NCI-H69 (cell line): ENCODE measurements at regions not wholly inside any gene's neighbourhood (a gene's known extent, or its start where the extent isn't known, plus 50 kb on each side); places are given as distances from the start of the nearest gene placed in this dataset.
A peak's percentile ranks its signal among the peaks of the same experiment; 100 is the strongest.

Experiments used
- DNase-seq: peaks from one replicate; lab custom pipeline; 2025; lab: John Stamatoyannopoulos, UW

DNA sequence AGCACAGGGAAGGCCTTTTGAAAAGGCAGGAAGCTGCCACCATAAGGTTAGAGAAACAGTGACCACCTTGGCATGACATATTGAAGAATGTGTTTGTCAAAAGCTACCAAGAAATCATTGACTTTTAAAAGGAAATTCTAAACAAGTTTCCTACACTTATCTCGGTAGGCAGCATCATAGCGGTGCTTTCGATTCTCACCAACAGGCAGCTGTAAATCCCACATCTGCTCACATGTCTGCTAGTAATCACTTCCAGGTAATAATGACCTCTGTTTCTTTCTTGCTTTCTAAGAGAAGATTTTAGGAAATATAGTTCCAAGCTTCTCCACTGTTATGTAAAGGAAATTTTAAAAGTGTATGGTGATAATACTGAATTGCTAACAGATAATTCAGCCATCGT, 821.1 kb upstream of the FOXG1 start:
- DNase-seq, result peak; percentile 37

DNA sequence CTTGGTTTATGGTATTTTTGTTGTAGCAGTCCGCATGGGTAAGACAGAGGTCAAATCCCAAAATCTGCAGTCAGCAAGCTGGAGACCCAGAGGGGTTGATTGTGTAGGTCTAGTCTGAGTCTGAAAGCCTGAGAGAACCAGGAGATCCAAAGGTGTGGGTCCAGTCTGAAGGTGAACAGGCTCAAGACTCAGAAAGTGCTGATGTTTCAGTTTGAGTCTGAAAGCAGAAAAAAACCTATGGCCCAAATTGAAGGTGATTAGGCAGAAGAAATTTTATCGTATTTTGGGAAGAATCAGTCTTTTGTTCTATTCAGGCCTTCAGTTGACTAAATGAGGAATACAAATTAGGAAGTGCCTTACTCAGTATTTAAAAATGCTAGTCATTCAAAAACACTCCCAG, 807.8 kb upstream of the FOXG1 start:
- no peak for DNase-seq

DNA sequence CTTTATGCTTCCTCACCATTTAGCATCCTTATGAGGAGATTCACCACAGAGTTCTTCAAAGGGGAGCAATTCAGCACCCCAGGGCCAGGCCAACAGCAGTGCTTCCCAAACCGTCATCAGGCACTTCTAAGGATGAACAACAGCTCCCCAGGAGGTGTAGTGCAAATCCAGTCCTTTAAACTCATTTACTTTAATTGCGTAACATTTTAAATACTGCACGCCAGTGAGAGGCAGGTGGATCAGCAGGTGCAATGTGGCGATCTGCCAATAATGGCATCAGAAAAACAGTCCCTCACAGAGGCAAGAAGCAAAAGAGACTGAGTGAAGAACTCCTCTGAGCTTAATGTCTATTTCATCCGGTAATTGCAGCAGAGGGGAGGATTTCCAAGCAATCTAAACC, 770.9 kb upstream of the FOXG1 start:
- peak; percentile 99 for DNase-seq

DNA sequence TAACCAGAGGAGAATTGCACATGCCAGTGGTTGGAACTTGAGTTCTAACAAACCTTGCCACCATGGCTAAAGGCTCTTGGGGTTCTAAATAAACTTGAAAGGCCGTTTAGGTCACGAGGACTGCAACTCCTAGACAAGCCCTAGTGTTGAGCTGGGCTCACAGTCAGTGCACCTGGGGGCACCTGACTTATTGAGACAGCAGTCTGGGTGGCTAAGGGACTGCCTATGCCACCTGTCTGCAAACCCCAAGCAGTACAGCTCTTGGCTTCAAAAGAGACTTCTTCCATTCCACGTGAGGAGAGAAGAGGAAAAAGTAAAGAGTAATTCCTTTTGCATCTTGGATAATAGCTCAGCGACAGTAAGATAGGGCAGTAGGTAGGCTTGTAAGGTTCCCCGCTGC, 765.6 kb upstream of the FOXG1 start:
- DNase-seq, result no peak

DNA sequence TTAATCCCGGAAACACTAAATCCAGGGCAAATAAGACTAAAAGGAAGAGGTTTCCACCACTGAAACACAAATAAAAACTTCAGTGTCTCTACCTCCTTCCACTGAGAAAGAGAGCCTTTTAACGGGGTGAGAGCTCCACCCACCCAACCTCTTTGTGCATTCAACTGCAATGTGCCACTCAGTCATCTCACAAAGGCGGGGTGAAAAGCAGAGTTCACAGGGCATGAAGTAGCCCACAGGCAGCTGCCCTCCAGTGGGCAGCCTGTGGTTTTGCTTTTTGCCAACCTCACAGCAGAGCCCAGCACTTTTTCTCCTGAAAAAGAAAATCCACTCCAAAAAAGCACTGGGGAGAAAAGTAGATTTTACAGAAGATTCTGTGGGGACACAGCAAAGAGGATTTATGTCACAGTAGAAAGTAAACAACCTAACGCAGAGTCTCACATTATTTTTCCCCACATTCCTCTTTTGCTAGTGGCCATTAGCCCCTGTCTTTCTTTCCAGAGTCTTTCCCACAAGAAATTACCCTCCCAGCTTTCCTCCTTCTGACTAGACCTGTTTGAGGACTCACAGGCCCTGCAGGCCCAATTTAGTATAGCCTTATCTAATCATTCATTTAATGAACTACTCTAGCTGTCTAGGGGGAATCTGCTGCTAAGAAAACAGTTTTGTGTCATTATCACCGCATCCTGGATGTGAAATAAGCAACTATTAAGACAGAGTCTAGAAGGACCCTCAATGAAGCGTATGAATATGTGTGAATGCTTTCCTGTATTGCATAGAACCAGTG, 753.8 kb upstream of the FOXG1 start:
- DNase-seq, result peak; percentile 50

DNA sequence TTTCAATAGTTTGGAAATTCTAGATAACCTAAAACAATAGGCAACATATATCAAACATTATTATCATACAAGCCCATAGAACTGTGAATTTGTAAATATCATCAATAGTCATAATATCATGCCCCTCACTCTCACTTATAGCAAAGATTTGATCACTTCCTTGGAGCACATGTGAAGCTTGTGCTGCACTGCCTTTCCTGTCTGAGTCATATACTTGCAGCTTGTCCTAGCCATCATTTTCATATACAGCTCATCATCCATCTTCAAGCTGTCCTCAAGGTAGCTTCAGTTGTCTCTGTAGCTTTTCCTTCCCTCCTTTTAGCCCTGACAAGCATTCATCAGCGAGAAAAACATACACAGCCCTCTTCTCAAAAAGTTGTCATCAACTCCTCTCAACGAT, 746.5 kb upstream of the FOXG1 start:
- DNase-seq, result no peak

DNA sequence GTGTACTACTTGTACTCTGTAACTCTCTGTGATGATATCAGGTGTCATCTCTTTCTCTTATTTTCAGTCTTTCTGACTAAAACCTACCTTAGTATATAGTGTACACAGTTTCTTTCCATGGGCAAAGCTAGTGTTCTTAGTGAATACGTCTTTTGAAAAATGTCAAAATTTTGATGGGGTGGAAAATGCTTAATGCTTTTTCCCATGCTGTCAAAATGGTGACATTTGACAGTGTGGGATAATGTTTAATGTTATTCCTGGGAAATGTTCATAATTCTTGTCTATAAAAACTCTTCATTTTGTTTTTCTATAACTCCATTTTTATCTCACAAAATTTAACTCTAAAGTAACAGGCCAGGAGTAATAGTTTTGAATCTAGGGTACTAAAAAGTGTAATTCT, 742.7 kb upstream of the FOXG1 start:
- no peak for DNase-seq

DNA sequence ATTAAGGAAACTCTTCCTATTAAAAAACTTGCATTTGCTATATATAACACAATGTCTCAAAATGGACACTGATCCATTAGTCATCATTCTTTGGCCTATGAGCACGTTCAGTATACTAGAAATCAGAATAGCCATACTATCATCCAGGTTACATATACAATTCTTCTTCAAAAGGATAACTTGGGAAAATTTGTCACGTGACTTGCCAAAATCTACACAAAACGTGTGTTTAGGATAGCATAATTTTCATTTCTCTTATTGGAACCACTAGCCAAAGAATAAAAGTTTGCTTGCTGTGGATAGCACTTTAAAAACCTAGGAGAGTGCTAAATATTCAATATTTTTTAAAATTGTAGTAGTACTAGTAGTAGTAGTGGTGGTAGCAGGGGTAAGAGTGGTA, 714.3 kb upstream of the FOXG1 start:
- no peak for DNase-seq

DNA sequence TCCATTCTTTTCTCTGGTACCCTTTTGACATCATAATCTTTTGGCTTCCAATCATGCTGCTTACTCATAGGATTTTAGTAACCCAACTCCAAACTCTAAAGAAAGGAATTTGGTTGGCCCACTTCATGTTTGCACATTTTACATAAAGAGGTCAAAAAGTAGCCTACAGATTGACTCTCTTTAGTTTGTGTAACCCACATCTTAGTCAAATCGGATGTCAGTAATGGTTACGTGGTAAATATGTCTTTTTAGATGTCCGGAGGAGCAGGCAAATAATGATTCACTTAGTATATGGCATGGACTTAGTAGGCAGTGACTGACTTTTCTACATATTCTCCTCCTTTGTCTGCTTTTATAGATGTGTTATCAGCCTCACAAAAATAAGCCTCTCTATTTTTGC, 711.6 kb upstream of the FOXG1 start:
- no peak for DNase-seq

DNA sequence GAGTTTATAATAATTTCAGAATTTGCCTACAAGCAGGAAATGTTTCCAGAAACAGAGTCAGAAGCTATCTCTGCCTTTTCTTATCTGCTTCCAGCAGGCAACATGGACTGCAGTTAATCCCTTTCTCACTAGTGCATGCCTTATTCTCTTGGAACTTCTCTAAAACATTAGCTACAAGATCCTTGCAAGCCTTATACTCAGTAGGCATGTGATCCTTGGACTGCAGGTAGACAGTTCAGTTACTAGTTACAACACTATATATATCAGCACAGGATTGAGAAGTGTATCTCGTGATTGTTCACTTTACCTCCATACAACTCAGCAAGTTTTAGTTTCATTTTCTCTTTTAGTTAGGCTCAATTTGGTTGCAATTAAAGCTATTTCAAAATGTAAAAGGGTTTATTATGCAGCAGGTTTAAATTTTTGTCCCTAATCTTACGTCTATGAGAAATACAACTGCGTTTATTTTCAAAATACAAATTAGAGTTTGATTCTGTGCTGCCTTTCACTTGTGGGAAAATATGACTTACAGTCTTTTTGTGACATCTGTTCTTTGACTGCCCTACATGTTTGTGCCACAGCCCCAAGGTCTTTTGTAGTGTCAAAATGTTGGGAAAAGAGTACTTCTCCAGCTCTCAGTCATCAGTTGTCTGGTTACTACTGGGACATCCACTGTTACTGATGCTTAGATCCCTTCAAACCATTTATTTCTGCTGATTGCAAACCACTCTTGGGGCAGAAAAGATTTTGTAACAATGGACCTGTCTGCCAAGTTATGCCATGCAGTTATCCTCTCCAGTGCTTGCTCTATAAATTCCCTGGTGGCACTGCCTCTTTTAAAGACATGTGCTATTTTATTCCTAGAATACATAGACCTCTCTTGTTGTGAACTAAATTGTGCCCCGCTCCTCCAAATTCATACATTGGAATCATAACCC, 709.0 kb upstream of the FOXG1 start:
- DNase-seq, result peak; percentile 66

DNA sequence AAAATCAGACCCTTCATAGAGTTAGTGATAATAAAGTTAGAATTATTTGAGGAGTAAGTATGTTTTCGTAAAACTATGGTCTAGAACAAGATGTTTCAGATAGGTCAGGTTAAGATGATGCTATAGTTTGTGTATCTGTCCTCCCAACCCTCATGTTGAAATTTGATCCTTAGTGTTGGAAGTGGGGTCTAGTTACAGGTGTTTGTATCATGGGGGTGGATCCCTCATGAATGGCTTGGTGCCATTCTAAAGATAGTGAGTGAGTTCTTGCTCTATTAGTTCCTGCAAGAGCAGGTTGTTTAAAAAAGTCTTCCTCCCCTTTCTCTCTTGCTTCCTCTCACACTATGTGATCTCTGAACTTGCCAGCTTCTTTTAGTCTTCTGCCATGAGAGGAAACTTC, 707.3 kb upstream of the FOXG1 start:
- DNase-seq, result peak; percentile 44

DNA sequence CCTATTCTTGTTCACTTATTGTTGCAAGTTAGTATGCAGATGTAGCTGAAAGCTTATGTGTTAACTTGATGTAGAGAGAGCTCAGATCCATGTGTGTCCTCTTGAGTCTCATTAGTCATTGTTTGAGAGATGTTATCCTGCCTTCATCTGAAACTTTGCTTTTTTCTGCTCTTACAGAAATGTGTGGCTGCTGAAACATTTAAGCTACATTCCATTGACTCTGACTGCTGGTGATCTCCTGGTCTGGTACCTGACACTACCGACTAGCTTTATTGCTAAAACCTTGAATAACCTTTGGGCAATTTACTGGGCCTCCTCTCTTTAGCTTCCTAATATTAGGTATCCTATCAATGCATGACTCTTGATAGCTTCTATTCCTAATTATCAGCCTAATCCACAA, 705.6 kb upstream of the FOXG1 start:
- DNase-seq, result no peak

DNA sequence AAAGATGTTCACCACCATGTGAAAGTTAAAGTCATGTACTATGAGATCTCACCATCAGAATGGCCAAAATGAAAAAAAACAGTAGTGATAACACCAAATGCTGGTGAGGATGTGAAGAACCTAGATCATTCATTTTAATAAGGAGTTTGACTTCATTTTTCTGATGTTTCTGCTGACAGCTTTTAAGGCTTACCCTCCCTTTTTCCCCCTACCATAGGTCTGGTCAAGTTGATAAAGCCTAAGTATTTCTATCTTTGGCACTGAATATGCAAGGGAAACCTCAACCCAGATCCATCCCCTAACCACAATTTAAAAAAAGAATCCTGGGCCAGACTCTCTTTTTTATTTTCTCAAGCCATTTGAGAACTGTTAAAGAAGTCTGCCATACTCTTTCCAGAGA, 689.6 kb upstream of the FOXG1 start:
- no peak for DNase-seq

DNA sequence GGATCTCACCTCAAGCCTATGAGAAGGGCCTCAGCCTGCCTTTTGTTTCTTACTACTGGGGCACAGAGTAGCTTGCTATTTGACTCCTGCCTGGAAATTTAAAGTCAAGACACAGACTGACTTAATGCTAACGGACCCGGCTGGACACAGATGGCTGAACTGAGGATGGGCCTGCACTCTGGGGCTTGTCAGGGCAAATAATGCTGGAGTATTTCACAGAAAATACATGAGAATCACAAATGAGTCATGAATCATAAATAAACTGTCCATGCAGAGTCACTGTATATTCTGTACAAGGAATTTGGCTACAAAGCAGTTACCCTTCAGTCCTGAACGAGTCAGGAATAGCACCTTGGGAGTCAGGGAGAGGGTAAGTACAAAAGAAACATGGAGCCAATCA, 683.2 kb upstream of the FOXG1 start:
- no peak for DNase-seq

DNA sequence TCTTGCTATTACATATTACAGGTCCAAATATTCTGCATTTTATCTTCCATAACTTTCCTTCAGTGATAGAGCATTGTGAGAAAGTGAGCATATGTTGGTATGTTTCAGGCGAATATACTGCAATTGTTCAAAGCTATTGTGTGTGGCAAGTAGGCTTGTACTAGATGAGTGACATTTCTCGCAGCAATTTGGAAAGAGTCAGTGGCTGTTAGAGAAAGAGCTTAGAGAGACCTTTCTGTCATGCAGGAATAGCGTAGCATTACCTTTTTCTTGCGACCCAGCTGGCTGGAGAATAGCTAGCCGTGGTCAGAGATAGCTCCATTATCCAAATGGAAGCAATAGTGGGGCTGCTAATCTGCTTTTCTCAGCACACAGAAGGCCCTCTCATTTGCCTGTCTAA, 678.5 kb upstream of the FOXG1 start:
- DNase-seq, result no peak

DNA sequence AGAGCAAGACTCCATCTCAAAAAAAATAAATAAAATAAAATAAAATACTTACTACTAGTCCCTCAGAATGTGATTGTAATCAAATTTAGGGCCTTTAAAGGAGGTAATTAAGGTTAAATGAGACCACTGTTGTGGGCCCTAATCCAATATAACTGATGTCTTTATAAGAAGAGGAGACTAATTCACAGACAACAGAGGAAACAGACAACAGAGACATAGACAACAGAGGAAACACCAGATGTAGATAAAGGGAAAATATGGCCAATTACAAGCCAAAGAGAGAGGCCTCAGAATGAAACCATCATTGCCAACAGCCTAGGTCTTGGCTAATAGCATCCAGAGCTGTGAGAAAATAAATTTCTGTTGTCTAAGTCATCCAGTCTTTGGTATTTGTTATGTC, 669.0 kb upstream of the FOXG1 start:
- DNase-seq, result no peak

DNA sequence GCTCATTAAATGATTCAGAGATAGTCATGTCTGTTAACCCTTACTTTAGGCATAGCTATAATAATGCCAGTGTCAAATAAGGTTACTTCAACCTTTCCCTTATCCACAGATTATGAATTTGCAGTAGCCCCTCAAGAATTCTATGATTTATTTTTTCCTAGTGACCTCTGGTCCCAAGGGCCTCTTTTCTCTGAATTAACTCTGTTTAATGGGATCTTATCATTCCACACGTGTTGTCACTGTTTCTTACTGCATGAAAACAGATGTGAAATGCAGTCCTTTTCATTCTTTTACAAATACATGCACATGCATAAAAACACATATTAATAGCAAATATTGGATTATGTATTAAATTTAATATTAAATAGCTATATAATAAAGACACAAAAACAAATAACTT, 667.7 kb upstream of the FOXG1 start:
- DNase-seq, result no peak

DNA sequence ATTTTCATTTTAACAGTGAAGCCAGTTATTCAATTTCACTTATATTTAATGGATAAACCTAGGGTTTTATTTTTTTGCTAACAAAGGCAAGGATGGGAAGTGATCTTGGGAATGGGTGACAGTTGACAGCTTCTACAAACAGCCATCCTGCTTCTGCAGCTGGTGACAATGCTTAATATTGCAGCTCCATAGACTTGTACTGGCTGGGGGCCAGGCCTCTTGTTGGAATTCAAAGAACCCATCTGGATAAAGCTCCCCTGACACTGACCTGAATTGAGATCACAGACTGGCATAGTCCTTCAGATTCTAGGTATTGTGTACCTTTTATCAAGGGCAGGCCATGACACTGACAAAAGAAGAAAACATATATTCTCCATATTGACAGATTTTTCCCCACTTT, 664.6 kb upstream of the FOXG1 start:
- peak; percentile 98 for DNase-seq

DNA sequence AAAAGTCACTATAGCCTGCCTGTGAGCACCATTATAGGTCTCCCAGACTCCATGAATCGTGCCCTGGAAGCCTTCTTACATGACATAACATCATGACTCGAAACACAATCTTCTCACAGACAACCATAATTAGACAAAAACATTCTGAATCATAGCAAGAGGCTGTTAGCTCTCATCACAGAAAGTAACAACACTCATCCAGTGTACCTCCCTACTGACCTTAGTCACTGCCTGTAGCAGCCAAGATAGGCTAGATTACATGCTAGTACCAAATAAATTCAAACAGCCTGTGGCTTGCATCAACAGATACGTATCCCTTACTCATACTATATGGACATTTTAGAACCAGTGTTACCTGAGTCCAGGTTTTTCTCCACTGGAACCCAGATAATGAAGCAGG, 663.8 kb upstream of the FOXG1 start:
- peak; percentile 83 for DNase-seq

DNA sequence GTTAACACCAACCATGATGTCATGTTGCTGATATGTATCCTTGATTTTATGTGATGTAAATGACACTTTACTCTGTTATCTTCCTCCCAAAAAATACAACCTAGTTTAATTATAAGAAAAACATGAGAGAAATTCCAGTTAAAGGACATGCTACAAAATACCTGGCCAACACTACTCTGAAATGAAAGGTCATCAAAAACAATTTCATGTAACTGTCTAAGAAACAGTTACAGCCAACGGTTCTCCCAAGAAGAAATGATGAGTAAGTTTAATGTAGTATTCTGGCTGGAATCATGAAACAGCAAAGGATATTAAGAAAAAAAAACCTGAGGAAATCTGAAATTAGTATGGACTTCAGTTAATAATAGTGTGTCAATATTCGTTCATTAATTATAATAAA, 653.3 kb upstream of the FOXG1 start:
- DNase-seq, result no peak

DNA sequence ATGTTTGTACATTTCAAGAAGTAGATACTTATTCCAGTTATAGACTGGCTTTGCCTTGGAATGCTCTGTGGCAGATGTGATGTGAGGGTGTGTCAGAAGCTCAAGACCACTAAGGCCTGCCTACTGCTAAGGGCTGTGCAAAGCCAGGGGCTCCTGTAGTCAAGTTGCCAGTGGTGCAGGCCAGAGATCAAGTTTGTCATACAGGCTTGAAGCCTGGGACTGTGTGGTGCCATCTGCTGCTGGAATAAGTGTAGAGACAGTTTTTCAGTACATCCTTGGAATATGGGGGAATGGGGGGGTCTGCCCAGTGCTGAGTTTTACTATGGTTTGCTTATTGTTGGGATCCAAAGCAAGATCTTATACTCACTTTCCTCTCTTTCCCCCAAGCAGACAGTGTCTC, 649.9 kb upstream of the FOXG1 start:
- DNase-seq, result peak; percentile 42

DNA sequence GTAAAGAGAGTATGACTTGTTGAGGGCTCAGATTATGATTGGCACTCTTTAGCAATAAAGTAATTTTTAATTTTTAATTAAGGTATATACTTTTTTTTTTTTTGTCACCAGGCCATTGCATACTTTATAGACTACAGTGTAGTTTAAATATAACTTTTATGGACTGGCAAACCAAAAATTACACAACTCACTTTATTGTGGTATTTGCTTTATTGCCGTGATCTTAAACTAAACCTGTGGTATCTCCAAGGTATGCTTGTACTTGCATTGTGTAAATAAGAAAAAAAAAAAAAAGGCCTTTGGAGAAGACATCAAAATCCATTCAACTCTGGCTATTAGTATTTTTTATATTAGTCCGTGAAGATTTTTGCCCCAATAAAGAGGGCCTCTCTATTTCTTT, 646.7 kb upstream of the FOXG1 start:
- no peak for DNase-seq

DNA sequence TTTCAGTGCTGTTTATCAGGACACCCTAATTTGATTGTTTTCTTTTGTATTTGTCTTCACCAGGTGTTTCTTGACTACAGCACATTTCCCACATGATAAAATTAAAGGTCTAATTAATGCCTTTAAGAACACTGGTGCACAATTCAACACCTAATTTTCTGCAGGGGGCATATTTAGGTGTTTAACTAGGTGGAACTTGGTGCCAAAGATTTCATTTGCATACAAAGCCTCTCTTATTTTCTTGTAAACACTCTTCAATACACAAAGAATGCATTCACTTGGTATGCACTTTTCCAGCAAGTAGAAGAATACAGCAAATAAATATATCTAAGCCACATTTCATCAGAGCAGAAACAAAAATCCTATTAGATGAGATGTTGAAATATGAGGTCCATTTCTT, 646.2 kb upstream of the FOXG1 start:
- peak; percentile 71 for DNase-seq
